ENCODE measurements at regions not wholly inside any gene's neighbourhood (a gene's known extent, or its start where the extent isn't known, plus 50 kb on each side); places are given as distances from the start of the nearest gene placed in this dataset.
"Not testable (repeated sequence)": the region's sequence is repeated elsewhere in the genome, so short reads cannot be mapped to it uniquely, and the experiment has no call there.

GRCh38 chr18:1094409-1094808 is 189.7 kb downstream of the ADCYAP1 start:
- no peak overlapping the region for H3K4me3 Mint-ChIP-seq
- no peak for DNase-seq (ENCODE audit: extremely low spot score, unreplicated experiment)
- H3K4me1 Mint-ChIP-seq (ENCODE audit: unreplicated experiment), result no peaks in the 10 kb centered on the region
- H3K36me3 Mint-ChIP-seq, result no peaks in the 10 kb centered on the region
- H3K27me3 Mint-ChIP-seq, result no peaks in the 10 kb centered on the region
- H3K9me3 Mint-ChIP-seq, result no peaks in the 10 kb centered on the region
- no peak overlapping the region for H3K27ac Mint-ChIP-seq
- TF ChIP-seq CTCF (conservative IDR thresholded peaks at IDR 0.05), result no peak

DNA sequence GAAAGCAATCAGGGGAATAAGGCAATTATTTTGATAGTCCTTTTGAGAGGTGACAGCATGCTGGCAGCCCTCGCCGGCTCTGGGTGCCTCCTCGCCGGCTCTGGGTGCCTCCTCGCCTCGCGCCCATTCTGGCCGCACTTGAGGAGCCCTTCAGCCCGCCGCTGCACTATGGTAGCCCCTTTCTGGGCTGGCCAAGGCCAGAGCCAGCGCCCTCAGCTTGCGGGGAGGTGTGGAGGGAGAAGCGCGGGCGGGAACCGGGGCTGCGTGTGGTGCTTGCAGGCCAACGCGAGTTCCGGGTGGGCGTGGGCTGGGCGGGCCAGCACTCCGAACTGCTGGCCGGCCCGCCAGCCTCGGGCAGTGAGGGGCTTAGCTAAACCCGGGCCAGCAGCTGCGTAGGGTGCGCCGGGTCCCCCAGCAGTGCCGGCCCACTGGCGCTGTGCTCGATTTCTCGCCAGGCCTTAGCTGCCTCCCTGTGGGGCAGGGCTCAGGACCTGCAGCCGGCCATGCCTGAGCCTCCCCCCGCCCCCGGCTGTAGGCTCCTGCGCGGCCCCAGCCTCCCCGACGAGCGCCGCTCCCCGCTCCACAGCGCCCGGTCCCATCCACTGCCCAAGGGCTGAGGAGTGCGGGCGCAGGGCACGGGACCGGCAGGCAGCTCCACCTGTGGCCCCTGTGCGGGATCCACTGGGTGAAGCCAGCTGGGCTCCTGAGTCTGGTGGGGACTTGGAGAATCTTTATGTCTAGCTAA is 193.5 kb downstream of the ADCYAP1 start:
- not testable (repeated sequence) for H3K9me3 Mint-ChIP-seq; DNase-seq (ENCODE audit: extremely low spot score, unreplicated experiment); H3K4me3 Mint-ChIP-seq; H3K27me3 Mint-ChIP-seq; H3K36me3 Mint-ChIP-seq; H3K27ac Mint-ChIP-seq; H3K4me1 Mint-ChIP-seq (ENCODE audit: unreplicated experiment)

DNA sequence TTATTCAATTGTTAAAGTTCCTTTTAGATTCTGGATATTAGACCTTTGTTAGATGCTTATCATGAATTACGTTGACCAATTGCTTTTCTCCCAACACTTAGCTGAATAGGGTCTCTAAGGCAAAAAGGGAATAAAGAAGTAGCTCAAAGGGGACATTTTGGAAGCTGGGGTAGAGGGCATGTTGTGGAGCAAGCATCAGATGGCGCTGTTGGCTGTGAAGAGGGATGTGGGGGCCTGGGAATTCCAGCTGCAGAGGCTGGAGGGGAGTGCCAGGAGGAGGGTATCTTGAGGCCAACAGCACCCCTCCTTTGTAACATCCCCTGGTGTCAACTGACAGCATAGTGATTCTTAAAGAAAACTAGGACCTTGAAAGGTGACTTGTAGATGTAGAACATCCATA is 198.2 kb downstream of the ADCYAP1 start:
- Mint-ChIP-seq H3K27ac (no peak overlapping the region), H3K4me3 (no peak overlapping the region), H3K4me1 (ENCODE audit: unreplicated experiment) (no peaks in the 10 kb centered on the region), H3K36me3 (no peaks in the 10 kb centered on the region), H3K9me3 (no peaks in the 10 kb centered on the region), H3K27me3 (peaks cover 2% of the 10 kb centered on the region)
- no peak for DNase-seq (ENCODE audit: extremely low spot score, unreplicated experiment)
- no peak for TF ChIP-seq CTCF (conservative IDR thresholded peaks at IDR 0.05)

- Mint-ChIP-seq H3K4me3 (no peak overlapping the region), H3K9me3 (no peaks in the 10 kb centered on the region), H3K27me3 (peaks cover 2% of the 10 kb centered on the region), H3K36me3 (no peaks in the 10 kb centered on the region), H3K4me1 (ENCODE audit: unreplicated experiment) (no peaks in the 10 kb centered on the region), H3K27ac (no peak overlapping the region)
- TF ChIP-seq CTCF (conservative IDR thresholded peaks at IDR 0.05), result no peak
- no peak for DNase-seq (ENCODE audit: extremely low spot score, unreplicated experiment)
These were observed 198.9 kb downstream of the ADCYAP1 start for GRCh38 chr18:1103537-1103936.

DNA sequence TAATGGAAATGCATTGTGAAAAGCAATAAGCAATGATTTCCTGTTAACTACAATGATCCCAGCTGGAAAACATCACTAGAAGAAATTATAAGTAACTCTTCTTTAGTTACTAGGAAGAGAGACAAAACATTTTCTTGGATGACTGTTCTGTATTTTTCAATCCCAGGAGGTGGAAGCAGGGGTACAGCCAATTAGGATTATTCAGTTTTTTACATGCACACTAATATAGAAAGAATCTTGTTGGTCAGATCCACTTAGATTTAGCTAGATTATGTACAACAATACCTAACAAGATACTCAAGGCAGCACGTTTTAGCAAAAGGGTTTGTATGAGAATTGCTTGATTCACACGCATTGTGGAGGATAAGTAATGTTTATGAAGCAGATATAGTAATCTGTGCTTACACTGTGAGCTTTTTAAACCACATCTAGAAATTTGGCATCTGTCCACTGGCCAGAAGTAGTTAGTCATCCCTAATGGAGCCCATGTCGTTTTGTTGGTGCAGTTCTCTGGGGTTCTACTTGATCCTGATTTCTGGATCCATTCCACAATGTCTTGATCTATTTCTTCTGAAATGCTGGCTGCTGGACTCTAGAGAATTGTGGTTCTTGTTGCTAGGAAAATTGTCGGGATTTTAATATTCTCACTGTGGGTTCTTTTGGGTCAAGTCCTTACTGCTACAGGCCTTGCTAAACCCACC is 199.7 kb downstream of the ADCYAP1 start:
- no peak for TF ChIP-seq CTCF (conservative IDR thresholded peaks at IDR 0.05)
- Mint-ChIP-seq H3K4me3 (no peak overlapping the region), H3K36me3 (no peaks in the 10 kb centered on the region)

GRCh38 chr18:1124495-1124894 is 219.8 kb downstream of the ADCYAP1 start:
- H3K27me3 Mint-ChIP-seq, result no peaks in the 10 kb centered on the region
- DNase-seq (ENCODE audit: extremely low spot score, unreplicated experiment), result no peak
- no peaks in the 10 kb centered on the region for H3K4me1 Mint-ChIP-seq (ENCODE audit: unreplicated experiment)
- H3K27ac Mint-ChIP-seq, result no peak overlapping the region
- no peaks in the 10 kb centered on the region for H3K9me3 Mint-ChIP-seq
- H3K36me3 Mint-ChIP-seq, result no peaks in the 10 kb centered on the region
- no peak overlapping the region for H3K4me3 Mint-ChIP-seq
- no peak for TF ChIP-seq CTCF (conservative IDR thresholded peaks at IDR 0.05)

More for the DNA sequence above, 199.7 kb downstream of the ADCYAP1 start:
- Mint-ChIP-seq H3K9me3 (no peaks in the 10 kb centered on the region), H3K4me1 (ENCODE audit: unreplicated experiment) (no peaks in the 10 kb centered on the region), H3K27me3 (peaks cover 2% of the 10 kb centered on the region), H3K27ac (no peak overlapping the region)
- no peak for DNase-seq (ENCODE audit: extremely low spot score, unreplicated experiment)
